ENCODE measurements at regions not wholly inside any gene's neighbourhood (a gene's known extent, or its start where the extent isn't known, plus 50 kb on each side); places are given as distances from the start of the nearest gene placed in this dataset.

DNA sequence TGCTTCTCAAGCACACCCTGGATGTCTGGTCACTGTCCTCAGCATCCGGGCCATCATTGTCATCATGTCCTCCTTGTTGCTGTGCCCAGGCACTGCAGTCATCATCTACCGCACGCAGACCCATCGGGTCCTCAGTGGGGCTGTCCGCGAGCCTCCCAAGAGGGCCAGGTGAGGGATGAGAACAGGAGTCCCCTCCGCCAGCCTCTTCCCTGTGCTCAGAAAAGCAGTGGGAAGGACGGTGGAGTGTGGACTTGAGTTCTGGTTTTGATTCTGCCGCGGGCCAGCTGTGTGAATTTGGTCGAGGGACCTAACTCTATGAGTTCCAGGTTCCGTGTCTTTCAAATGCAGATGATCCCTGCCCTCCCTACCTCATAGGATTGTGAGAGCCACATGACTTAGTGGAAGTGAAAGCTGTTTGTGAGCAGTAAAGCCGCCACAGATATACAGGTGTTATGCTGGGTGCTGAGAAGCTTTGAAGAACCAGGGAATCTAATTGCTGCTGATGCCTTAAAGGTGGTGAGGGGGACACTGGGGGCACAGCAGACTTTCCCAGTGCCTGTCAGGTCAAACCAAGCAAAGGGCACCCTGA is 122.9 kb upstream of the RAP1B start:
- Histone ChIP-seq H2AFZ (ENCODE audit: low read depth) (no peak overlapping the region), H3K4me3 (ENCODE audit: low read depth in 2 of 2, low read length in 1 of 2) (no peak overlapping the region), H3K27me3 (ENCODE audit: insufficient read depth) (no peaks in the 10 kb centered on the region), H3K4me2 (no peak overlapping the region), H3F3A (replicated peaks; ENCODE audit: insufficient read depth) (peaks cover 13% of the 10 kb centered on the region), H3K79me2 (ENCODE audit: insufficient read depth) (no peaks in the 10 kb centered on the region), H3K9me2 (no peaks in the 10 kb centered on the region), H3K36me3 (replicated peaks in 1 of 2; ENCODE audit: control insufficient read depth in 1 of 2, insufficient read depth in 2 of 2, low read length in 1 of 2) (no peaks in the 10 kb centered on the region), H3K9ac (no peak overlapping the region), H3K4me1 (ENCODE audit: control insufficient read depth in 1 of 2, insufficient read depth in 2 of 2, low read depth in 1 of 2, low read length in 1 of 2) (peaks cover 0 to 14% of the 10 kb centered on the region in 2 experiments; a peak in 2 of 4 replicates), H3K27ac (ENCODE audit: low read depth in 2 of 2, low read length in 1 of 2) (no peak overlapping the region), H4K20me1 (ENCODE audit: insufficient read depth) (no peaks in the 10 kb centered on the region), H3K9me3 (no peaks in the 10 kb centered on the region)
- DNase-seq, result no peak
- ChIA-PET CTCF (no interaction called here), POLR2A (no interaction called here)
- TF ChIP-seq ELF1 (IDR thresholded peaks at IDR 0.05) (no peak), YY1 (IDR thresholded peaks at IDR 0.05; ENCODE audit: low read depth) (no peak)
- TF ChIP-seq, protein P1, sequence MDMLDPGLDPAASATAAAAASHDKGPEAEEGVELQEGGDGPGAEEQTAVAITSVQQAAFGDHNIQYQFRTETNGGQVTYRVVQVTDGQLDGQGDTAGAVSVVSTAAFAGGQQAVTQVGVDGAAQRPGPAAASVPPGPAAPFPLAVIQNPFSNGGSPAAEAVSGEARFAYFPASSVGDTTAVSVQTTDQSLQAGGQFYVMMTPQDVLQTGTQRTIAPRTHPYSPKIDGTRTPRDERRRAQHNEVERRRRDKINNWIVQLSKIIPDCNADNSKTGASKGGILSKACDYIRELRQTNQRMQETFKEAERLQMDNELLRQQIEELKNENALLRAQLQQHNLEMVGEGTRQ (IDR thresholded peaks at IDR 0.05; ENCODE audit: borderline replicate concordance, low read depth, low read length), result no peak
- 90% methylated on average over 9 of the region's 13 CpGs for WGBS (ENCODE audit: low lambda C conversion rate)

GRCh38 chr12:68489273-68489672 is 121.4 kb upstream of the RAP1B start:
- H3K4me2 ChIP-seq, result no peak overlapping the region
- DNase-seq, result no peak
- no peak overlapping the region for H2AFZ ChIP-seq (ENCODE audit: low read depth)
- no peaks in the 10 kb centered on the region for H3K4me1 ChIP-seq (ENCODE audit: control insufficient read depth in 1 of 2, insufficient read depth in 2 of 2, low read depth in 1 of 2, low read length in 1 of 2)
- no peaks in the 10 kb centered on the region for H3K9me2 ChIP-seq
- no peaks in the 10 kb centered on the region for H3K36me3 ChIP-seq (replicated peaks in 1 of 2; ENCODE audit: control insufficient read depth in 1 of 2, insufficient read depth in 2 of 2, low read length in 1 of 2)
- H3K9ac ChIP-seq, result no peak overlapping the region
- H3K27ac ChIP-seq (ENCODE audit: low read depth in 2 of 2, low read length in 1 of 2), result no peak overlapping the region
- H3K4me3 ChIP-seq (ENCODE audit: low read depth in 2 of 2, low read length in 1 of 2), result no peak overlapping the region
- CTCF ChIA-PET, result no interaction called here
- H3K27me3 ChIP-seq (ENCODE audit: insufficient read depth), result no peaks in the 10 kb centered on the region
- H3F3A ChIP-seq (replicated peaks; ENCODE audit: insufficient read depth), result peaks cover 3% of the 10 kb centered on the region
- POLR2A ChIA-PET, result no interaction called here
- no peak for TF ChIP-seq FOXM1 (IDR thresholded peaks at IDR 0.05; ENCODE audit: low read depth)
- TF ChIP-seq GABPA (IDR thresholded peaks at IDR 0.05; ENCODE audit: low read depth), result no peak
- no peak for TF ChIP-seq RFX5 (IDR thresholded peaks at IDR 0.05; ENCODE audit: low read length)
- TF ChIP-seq MXI1 (IDR thresholded peaks at IDR 0.05; ENCODE audit: low read depth, low read length), result no peak
- TF ChIP-seq SIN3A (IDR thresholded peaks at IDR 0.05; ENCODE audit: borderline replicate concordance, low read depth, low read length), result no peak
- TF ChIP-seq POLR2AphosphoS5 (IDR thresholded peaks at IDR 0.05; ENCODE audit: low read depth, low read length), result no peak
- TF ChIP-seq, protein P2, sequence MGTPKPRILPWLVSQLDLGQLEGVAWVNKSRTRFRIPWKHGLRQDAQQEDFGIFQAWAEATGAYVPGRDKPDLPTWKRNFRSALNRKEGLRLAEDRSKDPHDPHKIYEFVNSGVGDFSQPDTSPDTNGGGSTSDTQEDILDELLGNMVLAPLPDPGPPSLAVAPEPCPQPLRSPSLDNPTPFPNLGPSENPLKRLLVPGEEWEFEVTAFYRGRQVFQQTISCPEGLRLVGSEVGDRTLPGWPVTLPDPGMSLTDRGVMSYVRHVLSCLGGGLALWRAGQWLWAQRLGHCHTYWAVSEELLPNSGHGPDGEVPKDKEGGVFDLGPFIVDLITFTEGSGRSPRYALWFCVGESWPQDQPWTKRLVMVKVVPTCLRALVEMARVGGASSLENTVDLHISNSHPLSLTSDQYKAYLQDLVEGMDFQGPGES (IDR thresholded peaks at IDR 0.05; ENCODE audit: low read depth, low read length), result no peak
- TF ChIP-seq PBX3 (IDR thresholded peaks at IDR 0.05), result no peak
- no peak for TF ChIP-seq FOSL2 (IDR thresholded peaks at IDR 0.05; ENCODE audit: borderline replicate concordance, low read depth)
- no peak for TF ChIP-seq SMC3 (IDR thresholded peaks at IDR 0.05; ENCODE audit: low read depth, low read length)
- TF ChIP-seq TCF12 (IDR thresholded peaks at IDR 0.05), result no peak
- TF ChIP-seq, protein P1 (IDR thresholded peaks at IDR 0.05; ENCODE audit: borderline replicate concordance, low read depth, low read length), result no peak
- no peak for TF ChIP-seq MEF2A (IDR thresholded peaks at IDR 0.05; ENCODE audit: borderline replicate concordance, low read depth)
- no peaks in the 10 kb centered on the region for H4K20me1 ChIP-seq (ENCODE audit: insufficient read depth)
- H3K79me2 ChIP-seq (ENCODE audit: insufficient read depth), result no peaks in the 10 kb centered on the region
- H3K9me3 ChIP-seq, result no peaks in the 10 kb centered on the region
